Transverse colon (tissue), 4 donors: ENCODE measurements at regions not wholly inside any gene's neighbourhood (a gene's known extent, or its start where the extent isn't known, plus 50 kb on each side); places are given as distances from the start of the nearest gene placed in this dataset.

Experiments used
- EP300 ChIP-seq: sonication (generic); formaldehyde crosslinking; IDR thresholded peaks from one replicate; pipeline ENCODE4 v1.6.1; 2017; ENCODE audit warnings: antibody characterized with exemption, low read depth
- POLR2A ChIP-seq: fragments of 450-650 bp; IDR thresholded peaks from one replicate; pipeline ENCODE4 v1.6.1; 2016; ENCODE audit warnings: antibody characterized with exemption, mild to moderate bottlenecking, moderate library complexity
- POLR2AphosphoS5 ChIP-seq, 3 donors: sonication (generic); formaldehyde crosslinking; IDR thresholded peaks; one replicate each; pipeline ENCODE4 v1.6.1; 2016; ENCODE audit warnings: antibody characterized with exemption in 3 of 3
- TF ChIP-seq, protein P1 (sequence below), 5 experiments: fragments of 200-600 bp in 3 of 5; fragments of 450-650 bp in 2 of 5; sonication (generic) in 3 of 5; IDR thresholded peaks; 1 replicate in 2 of 5; 2 replicates in 3 of 5; pipeline ENCODE4 v1.5.1; 2016 to 2017; ENCODE audit warnings: antibody characterized with exemption in 5 of 5, inconsistent platforms in 3 of 5, mild to moderate bottlenecking in 2 of 5, moderate library complexity in 1 of 5

DNA sequence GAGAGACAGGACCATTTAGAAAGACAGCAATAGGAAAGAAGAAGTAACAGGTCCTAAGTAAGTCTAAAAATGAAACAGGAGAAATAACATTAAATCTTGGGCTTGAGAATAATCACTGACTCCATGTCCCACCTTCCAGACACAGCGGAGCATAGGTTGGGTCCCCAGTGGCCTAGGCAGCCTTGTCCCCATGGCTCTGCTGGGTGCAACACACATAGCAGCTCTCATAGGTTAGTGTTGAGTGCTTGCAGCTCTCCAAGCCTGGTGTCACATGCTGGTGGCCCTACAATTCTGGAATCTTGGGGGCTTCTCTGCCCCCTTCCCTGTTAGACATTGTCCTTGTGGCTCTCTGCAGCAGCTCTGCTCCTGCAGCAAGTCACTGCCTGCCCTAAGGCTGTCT, 952.8 kb upstream of the ADGRL2 start:
- TF ChIP-seq POLR2A (no peak), POLR2AphosphoS5 (IDR thresholded peaks at IDR 0.05) (no peak), EP300 (no peak)
- TF ChIP-seq, protein P1, sequence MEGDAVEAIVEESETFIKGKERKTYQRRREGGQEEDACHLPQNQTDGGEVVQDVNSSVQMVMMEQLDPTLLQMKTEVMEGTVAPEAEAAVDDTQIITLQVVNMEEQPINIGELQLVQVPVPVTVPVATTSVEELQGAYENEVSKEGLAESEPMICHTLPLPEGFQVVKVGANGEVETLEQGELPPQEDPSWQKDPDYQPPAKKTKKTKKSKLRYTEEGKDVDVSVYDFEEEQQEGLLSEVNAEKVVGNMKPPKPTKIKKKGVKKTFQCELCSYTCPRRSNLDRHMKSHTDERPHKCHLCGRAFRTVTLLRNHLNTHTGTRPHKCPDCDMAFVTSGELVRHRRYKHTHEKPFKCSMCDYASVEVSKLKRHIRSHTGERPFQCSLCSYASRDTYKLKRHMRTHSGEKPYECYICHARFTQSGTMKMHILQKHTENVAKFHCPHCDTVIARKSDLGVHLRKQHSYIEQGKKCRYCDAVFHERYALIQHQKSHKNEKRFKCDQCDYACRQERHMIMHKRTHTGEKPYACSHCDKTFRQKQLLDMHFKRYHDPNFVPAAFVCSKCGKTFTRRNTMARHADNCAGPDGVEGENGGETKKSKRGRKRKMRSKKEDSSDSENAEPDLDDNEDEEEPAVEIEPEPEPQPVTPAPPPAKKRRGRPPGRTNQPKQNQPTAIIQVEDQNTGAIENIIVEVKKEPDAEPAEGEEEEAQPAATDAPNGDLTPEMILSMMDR (IDR thresholded peaks at IDR 0.05) = no peak
